Activated naive CD8-positive, alpha-beta T cell treated with anti-CD3 and anti-CD28 coated beads, Interleukin-2, amount 50 U/mL, for 24 hours (primary cell): ENCODE measurements at regions not wholly inside any gene's neighbourhood (a gene's known extent, or its start where the extent isn't known, plus 50 kb on each side); places are given as distances from the start of the nearest gene placed in this dataset.
"Not testable (repeated sequence)": the region's sequence is repeated elsewhere in the genome, so short reads cannot be mapped to it uniquely, and the experiment has no call there.

ENCODE experiments used
- ATAC-seq: fragments of 150-1000 bp; cut with Tn5 transposase; one replicate; pipeline ENCODE4 v1.10.0; 2021
- DNase-seq: peaks from one replicate; pipeline ENCODE4 v3.0.0; 2021
- H3K27ac Mint-ChIP-seq: one replicate; pipeline ENCODE4 v1.8.0; 2021; ENCODE audit warnings: mild to moderate bottlenecking, mixed read lengths
- H3K27me3 Mint-ChIP-seq: one replicate; pipeline ENCODE4 v1.8.0; 2021; ENCODE audit warnings: mixed read lengths
- H3K36me3 Mint-ChIP-seq: one replicate; pipeline ENCODE4 v1.8.0; 2021; ENCODE audit warnings: low read depth, mixed read lengths
- H3K4me1 Mint-ChIP-seq: one replicate; pipeline ENCODE4 v1.8.0; 2021; ENCODE audit warnings: mixed read lengths
- H3K4me3 Mint-ChIP-seq: one replicate; pipeline ENCODE4 v1.8.0; 2021; ENCODE audit warnings: mild to moderate bottlenecking, moderate library complexity, mixed read lengths
- H3K9me3 Mint-ChIP-seq: one replicate; pipeline ENCODE4 v1.8.0; 2021; ENCODE audit warnings: mixed read lengths

GRCh38 chr3:170814822-170815221 lies 55.2 kb downstream of the RPL22L1 start:
- H3K27ac Mint-ChIP-seq, result no peak overlapping the region
- peaks cover 3% of the 10 kb centered on the region for H3K27me3 Mint-ChIP-seq
- ATAC-seq, result no peak
- H3K36me3 Mint-ChIP-seq, result no peaks in the 10 kb centered on the region
- H3K4me1 Mint-ChIP-seq, result no peaks in the 10 kb centered on the region
- no peak overlapping the region for H3K4me3 Mint-ChIP-seq
- DNase-seq, result no peak
- no peaks in the 10 kb centered on the region for H3K9me3 Mint-ChIP-seq

GRCh38 chr3:170813266-170813665 lies 56.7 kb downstream of the RPL22L1 start:
- ATAC-seq, result no peak

GRCh38 chr3:170811928-170812591 lies 57.9 kb downstream of the RPL22L1 start:
- H3K27ac Mint-ChIP-seq, result no peak overlapping the region
- peaks cover 2% of the 10 kb centered on the region for H3K4me1 Mint-ChIP-seq
- ATAC-seq (peak; percentile 75), DNase-seq (peak; percentile 63)
- no peaks in the 10 kb centered on the region for H3K9me3 Mint-ChIP-seq
- no peaks in the 10 kb centered on the region for H3K27me3 Mint-ChIP-seq
- H3K36me3 Mint-ChIP-seq, result no peaks in the 10 kb centered on the region
- no peak overlapping the region for H3K4me3 Mint-ChIP-seq

More at GRCh38 chr3:170813266-170813665, 56.7 kb downstream of the RPL22L1 start:
- Mint-ChIP-seq H3K4me3 (no peak overlapping the region), H3K27me3 (no peaks in the 10 kb centered on the region), H3K36me3 (no peaks in the 10 kb centered on the region), H3K27ac (no peak overlapping the region), H3K4me1 (peaks cover 2% of the 10 kb centered on the region), H3K9me3 (no peaks in the 10 kb centered on the region)
- DNase-seq, result no peak

- H3K4me3 Mint-ChIP-seq, result no peak overlapping the region
- no peak for DNase-seq
- H3K27ac Mint-ChIP-seq, result no peak overlapping the region
- H3K9me3 Mint-ChIP-seq, result no peaks in the 10 kb centered on the region
- no peak for ATAC-seq
- H3K4me1 Mint-ChIP-seq, result peaks cover 2% of the 10 kb centered on the region
- H3K36me3 Mint-ChIP-seq, result no peaks in the 10 kb centered on the region
- no peaks in the 10 kb centered on the region for H3K27me3 Mint-ChIP-seq
Observed at GRCh38 chr3:170811515-170811914, 58.5 kb downstream of the RPL22L1 start.

GRCh38 chr3:170809975-170810357 lies 60.0 kb downstream of the RPL22L1 start:
- peaks cover 3% of the 10 kb centered on the region for H3K27me3 Mint-ChIP-seq
- no peak for DNase-seq
- H3K4me3 Mint-ChIP-seq, result no peak overlapping the region
- H3K27ac Mint-ChIP-seq, result no peak overlapping the region
- H3K9me3 Mint-ChIP-seq, result no peaks in the 10 kb centered on the region
- no peaks in the 10 kb centered on the region for H3K36me3 Mint-ChIP-seq
- H3K4me1 Mint-ChIP-seq, result peaks cover 2% of the 10 kb centered on the region
- no peak for ATAC-seq

GRCh38 chr3:170809007-170809974 lies 60.7 kb downstream of the RPL22L1 start:
- H3K36me3 Mint-ChIP-seq, result no peaks in the 10 kb centered on the region
- no peak for DNase-seq
- peaks cover 2% of the 10 kb centered on the region for H3K4me1 Mint-ChIP-seq
- no peak overlapping the region for H3K4me3 Mint-ChIP-seq
- ATAC-seq, result peak; percentile 48
- H3K27me3 Mint-ChIP-seq, result peaks cover 8% of the 10 kb centered on the region
- no peak overlapping the region for H3K27ac Mint-ChIP-seq
- H3K9me3 Mint-ChIP-seq, result no peaks in the 10 kb centered on the region

GRCh38 chr3:170808041-170808440 lies 62.0 kb downstream of the RPL22L1 start:
- peaks cover 2% of the 10 kb centered on the region for H3K4me1 Mint-ChIP-seq
- no peak for DNase-seq
- H3K27ac Mint-ChIP-seq, result no peak overlapping the region
- H3K27me3 Mint-ChIP-seq, result peaks cover 12% of the 10 kb centered on the region
- H3K36me3 Mint-ChIP-seq, result no peaks in the 10 kb centered on the region
- no peaks in the 10 kb centered on the region for H3K9me3 Mint-ChIP-seq
- no peak overlapping the region for H3K4me3 Mint-ChIP-seq
- ATAC-seq, result no peak

GRCh38 chr3:170806676-170807075 lies 63.3 kb downstream of the RPL22L1 start:
- DNase-seq, result no peak
- ATAC-seq, result no peak
- peaks cover 2% of the 10 kb centered on the region for H3K4me1 Mint-ChIP-seq
- no peak overlapping the region for H3K27ac Mint-ChIP-seq
- H3K27me3 Mint-ChIP-seq, result peaks cover 22% of the 10 kb centered on the region
- no peaks in the 10 kb centered on the region for H3K36me3 Mint-ChIP-seq
- no peak overlapping the region for H3K4me3 Mint-ChIP-seq
- H3K9me3 Mint-ChIP-seq, result no peaks in the 10 kb centered on the region

GRCh38 chr3:170806141-170806540 lies 63.9 kb downstream of the RPL22L1 start:
- Mint-ChIP-seq H3K4me3 (no peak overlapping the region), H3K27me3 (peaks cover 26% of the 10 kb centered on the region), H3K4me1 (peaks cover 2% of the 10 kb centered on the region), H3K9me3 (no peaks in the 10 kb centered on the region), H3K36me3 (no peaks in the 10 kb centered on the region), H3K27ac (no peak overlapping the region)
- ATAC-seq (no peak), DNase-seq (no peak)

- DNase-seq, H3K4me3 Mint-ChIP-seq, H3K9me3 Mint-ChIP-seq, ATAC-seq, H3K27ac Mint-ChIP-seq, H3K36me3 Mint-ChIP-seq, H3K4me1 Mint-ChIP-seq: not testable (repeated sequence)
- H3K27me3 Mint-ChIP-seq, result peaks cover 27% of the 10 kb centered on the region
Observed at GRCh38 chr3:170805296-170805695, 64.7 kb downstream of the RPL22L1 start.

GRCh38 chr3:170804634-170805033 lies 65.4 kb downstream of the RPL22L1 start:
- H3K4me3 Mint-ChIP-seq, H3K9me3 Mint-ChIP-seq, ATAC-seq, H3K27ac Mint-ChIP-seq, H3K4me1 Mint-ChIP-seq, DNase-seq, H3K36me3 Mint-ChIP-seq: not testable (repeated sequence)
- peaks cover 30% of the 10 kb centered on the region for H3K27me3 Mint-ChIP-seq

GRCh38 chr3:170804078-170804477 lies 65.9 kb downstream of the RPL22L1 start:
- H3K27me3 Mint-ChIP-seq, result peaks cover 31% of the 10 kb centered on the region
- no peaks in the 10 kb centered on the region for H3K9me3 Mint-ChIP-seq
- H3K27ac Mint-ChIP-seq, result no peak overlapping the region
- H3K36me3 Mint-ChIP-seq, result no peaks in the 10 kb centered on the region
- no peaks in the 10 kb centered on the region for H3K4me1 Mint-ChIP-seq
- no peak overlapping the region for H3K4me3 Mint-ChIP-seq
- no peak for ATAC-seq
- no peak for DNase-seq

GRCh38 chr3:170802164-170803151 lies 67.5 kb downstream of the RPL22L1 start:
- Mint-ChIP-seq H3K4me3 (no peak overlapping the region), H3K4me1 (no peaks in the 10 kb centered on the region), H3K27me3 (peaks cover 35% of the 10 kb centered on the region), H3K27ac (no peak overlapping the region), H3K36me3 (no peaks in the 10 kb centered on the region), H3K9me3 (no peaks in the 10 kb centered on the region)
- ATAC-seq (no peak), DNase-seq (no peak)

- DNase-seq (no peak), ATAC-seq (no peak)
- H3K27me3 Mint-ChIP-seq, result peaks cover 39% of the 10 kb centered on the region
- no peaks in the 10 kb centered on the region for H3K36me3 Mint-ChIP-seq
- H3K4me3 Mint-ChIP-seq, result no peak overlapping the region
- peaks cover 6% of the 10 kb centered on the region for H3K9me3 Mint-ChIP-seq
- H3K4me1 Mint-ChIP-seq, result no peaks in the 10 kb centered on the region
- H3K27ac Mint-ChIP-seq, result no peak overlapping the region
Observed at GRCh38 chr3:170801597-170801996, 68.4 kb downstream of the RPL22L1 start.
